Testis (tissue), 2 donors: ENCODE measurements at regions not wholly inside any gene's neighbourhood (a gene's known extent, or its start where the extent isn't known, plus 50 kb on each side); places are given as distances from the start of the nearest gene placed in this dataset.

ENCODE experiments used
- DNase-seq: peaks from one replicate; pipeline ENCODE4 v3.0.0-alpha.2; 2019
- H3K27ac ChIP-seq, 2 donors: fragments of 200-600 bp; sonication (generic); one replicate each; pipeline ENCODE4 v1.5.1; 2019
- H3K27me3 ChIP-seq: fragments of 200-600 bp; sonication (generic); one replicate; pipeline ENCODE4 v1.5.1; 2019
- H3K36me3 ChIP-seq: fragments of 200-600 bp; sonication (generic); one replicate; pipeline ENCODE4 v1.5.1; 2017; ENCODE audit warnings: low read depth; ENCODE audit errors: missing control alignments
- H3K4me1 ChIP-seq: fragments of 200-600 bp; sonication (generic); one replicate; pipeline ENCODE4 v1.5.1; 2019
- H3K4me3 ChIP-seq, 2 donors: fragments of 200-600 bp; sonication (generic); one replicate each; pipeline ENCODE4 v1.5.1; 2017 to 2019
- H3K9me3 ChIP-seq: fragments of 200-600 bp; sonication (generic); one replicate; pipeline ENCODE4 v1.5.1; 2017
- CTCF ChIP-seq, 3 experiments: fragments of 450-650 bp in 2 of 3; fragments of 200-600 bp in 1 of 3; sonication (generic) in 1 of 3; IDR thresholded peaks; one replicate each; pipeline ENCODE4 v1.5.1; 2016 to 2019; ENCODE audit warnings: antibody characterized with exemption in 3 of 3, mild to moderate bottlenecking in 2 of 3, moderate library complexity in 1 of 3
- POLR2A ChIP-seq: fragments of 450-650 bp; IDR thresholded peaks from one replicate; pipeline ENCODE4 v1.6.1; 2017; ENCODE audit warnings: antibody characterized with exemption, mild to moderate bottlenecking, moderate library complexity
- WGBS, 2 donors: methylation state at CpG; one replicate each; pipeline ENCODE4 v1.1.5; 2018; 5-methylcytosine and 5-hydroxymethylcytosine counted together
- intact Hi-C: fragments of 100-400 bp; cut with DNase I; formaldehyde crosslinking; loops from one replicate; pipeline ENCODE4 v1.15.1; 2023; ENCODE audit warnings: low total_unique reads

DNA sequence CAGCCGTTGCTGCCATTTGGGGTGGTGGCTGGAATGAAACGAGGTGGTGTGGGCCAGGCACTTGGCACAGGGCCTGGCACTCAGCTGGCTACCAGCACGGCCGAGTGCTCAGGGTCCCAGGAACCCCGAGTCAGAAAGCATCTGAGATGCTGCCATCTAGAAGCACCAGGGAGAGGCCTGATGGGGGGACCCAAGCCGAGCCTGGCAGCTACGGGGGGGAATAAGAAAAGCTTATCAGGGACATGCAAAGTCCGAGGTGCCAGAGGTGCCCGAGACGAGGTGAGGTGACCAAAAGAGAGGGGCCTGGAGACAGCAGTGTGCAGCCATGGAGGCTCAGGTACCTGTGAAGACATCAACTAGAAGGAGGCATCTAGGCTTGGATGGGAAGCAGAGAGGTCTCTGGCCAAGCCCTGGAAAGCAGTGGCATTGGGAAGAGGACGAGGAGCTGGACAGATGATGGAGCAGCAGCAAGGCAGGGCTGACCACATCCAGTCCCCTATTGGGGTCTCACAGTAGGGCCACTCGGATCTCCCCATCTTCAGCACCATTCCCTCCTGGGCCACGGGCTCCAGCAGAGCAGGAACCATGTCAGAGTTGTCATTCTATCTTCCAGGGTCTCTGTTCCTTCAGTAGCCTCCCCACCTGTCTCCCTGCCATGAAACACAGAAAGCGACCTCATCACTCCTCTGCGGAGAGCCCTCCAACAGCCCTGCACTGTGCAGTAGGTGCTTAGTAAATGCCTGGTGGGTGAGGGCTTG lies 59.3 kb upstream of the DIO3 start:
- H3K4me1 ChIP-seq: peaks cover 14% of the 10 kb centered on the region
- no peak overlapping the region for H3K4me3 ChIP-seq
- no peaks in the 10 kb centered on the region for H3K27me3 ChIP-seq
- H3K9me3 ChIP-seq: no peaks in the 10 kb centered on the region
- H3K36me3 ChIP-seq: no peaks in the 10 kb centered on the region
- TF ChIP-seq POLR2A (no peak), CTCF (IDR thresholded peaks at IDR 0.05) (no peak)
- 80 to 82% methylated on average over 15 of the region's 15 CpGs for WGBS, 2 donors
- intact Hi-C loops: no loop called here
- DNase-seq: peak; percentile 4
- H3K27ac ChIP-seq: no peak overlapping the region

DNA sequence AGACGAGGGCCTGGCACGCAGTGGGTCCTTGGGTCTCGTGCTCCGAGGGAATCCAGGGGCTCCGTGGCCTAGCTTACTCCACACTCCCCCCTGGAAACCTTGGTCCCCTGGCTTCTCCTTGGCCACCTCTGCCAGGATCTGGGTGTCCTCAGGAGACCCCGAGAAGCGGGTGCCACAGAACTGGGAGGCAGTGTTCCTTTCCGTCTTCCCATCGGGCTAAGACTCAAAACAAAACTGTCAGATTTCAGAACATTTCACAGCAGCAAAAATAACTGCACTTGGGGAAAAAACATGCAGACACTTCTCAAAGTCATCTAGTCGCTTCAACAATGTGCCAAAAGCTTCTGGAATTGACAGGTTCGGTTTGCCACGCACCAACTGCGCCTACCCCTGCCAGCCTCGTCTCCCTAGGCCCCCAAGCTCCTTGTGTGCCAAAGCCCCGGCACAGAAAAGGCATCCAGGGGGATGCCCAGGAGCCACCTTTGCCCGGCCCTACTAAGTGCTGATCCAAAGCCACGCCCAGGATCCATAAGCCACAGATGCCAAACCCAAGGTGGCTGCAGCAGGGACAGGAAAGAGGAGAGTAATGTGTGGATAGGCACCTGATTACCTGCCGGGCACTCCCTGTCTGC lies 58.4 kb upstream of the DIO3 start:
- Histone ChIP-seq H3K4me1 (peaks cover 14% of the 10 kb centered on the region), H3K36me3 (no peaks in the 10 kb centered on the region), H3K27ac (no peak overlapping the region), H3K27me3 (no peaks in the 10 kb centered on the region), H3K4me3 (no peak overlapping the region), H3K9me3 (no peaks in the 10 kb centered on the region)
- 88 to 92% methylated on average over 18 of the region's 18 CpGs for WGBS, 2 donors
- DNase-seq: peak; percentile 10
- intact Hi-C loops: no loop called here
- TF ChIP-seq CTCF (IDR thresholded peaks at IDR 0.05) (no peak), POLR2A (no peak)

GRCh38 chr14:101503431-101504095 lies 57.7 kb upstream of the DIO3 start:
- TF ChIP-seq CTCF (IDR thresholded peaks at IDR 0.05) (no peak), POLR2A (no peak)
- intact Hi-C loops: no loop called here
- Histone ChIP-seq H3K4me1 (peaks cover 7% of the 10 kb centered on the region), H3K27ac (no peak overlapping the region), H3K36me3 (no peaks in the 10 kb centered on the region), H3K27me3 (no peaks in the 10 kb centered on the region), H3K4me3 (no peak overlapping the region), H3K9me3 (no peaks in the 10 kb centered on the region)
- 92 to 97% methylated on average over 12 to 14 of the region's 14 CpGs for WGBS, 2 donors
- DNase-seq: no peak

GRCh38 chr14:101504096-101504948 lies 57.0 kb upstream of the DIO3 start:
- peaks cover 7% of the 10 kb centered on the region for H3K4me1 ChIP-seq
- no peak overlapping the region for H3K4me3 ChIP-seq
- intact Hi-C loops: no loop called here
- H3K27ac ChIP-seq: peak overlapping the region in 1 of 2 donors; percentile 46
- H3K36me3 ChIP-seq: no peaks in the 10 kb centered on the region
- WGBS, 2 donors: 70 to 81% methylated on average over 32 of the region's 32 CpGs
- no peaks in the 10 kb centered on the region for H3K27me3 ChIP-seq
- peak; percentile 51 for DNase-seq
- no peaks in the 10 kb centered on the region for H3K9me3 ChIP-seq
- TF ChIP-seq POLR2A (no peak), CTCF (IDR thresholded peaks at IDR 0.05) (no peak)
